IMR-90 (cell line): ENCODE measurements at regions not wholly inside any gene's neighbourhood (a gene's known extent, or its start where the extent isn't known, plus 50 kb on each side); places are given as distances from the start of the nearest gene placed in this dataset.

ENCODE experiments used
- ATAC-seq: fragments of 200-7000 bp; cut with Tn5 transposase; 2 replicates; pipeline ENCODE4 v1.9.1; 2020; ENCODE audit warnings: low read depth, mild to moderate bottlenecking, moderate library complexity
- BruUV-seq: library from RNA; stranded (reverse); fragments of 400-500 nt; replicated peaks from 2 replicates; lab custom pipeline; 2021; lab: Mats Ljungman, UMichigan
- CTCF ChIA-PET: fragments of 300-600 bp; formaldehyde crosslinking; extraction: SDS; loops from one replicate; lab custom pipeline; 2021; ENCODE audit warnings: antibody characterized with exemption; lab: Yijun Ruan, JAX
- POLR2A ChIA-PET: fragments of 300-600 bp; sonication (Branson Sonifier 250); formaldehyde crosslinking; loops from one replicate; lab custom pipeline; 2022; ENCODE audit warnings: antibody characterized with exemption; ENCODE audit not compliant: unreplicated experiment; lab: Charles Lee
- DNase-seq: peaks from one replicate; pipeline ENCODE4 v3.0.0; 2013
- H2AFZ ChIP-seq: replicated peaks from 2 replicates; pipeline ENCODE3; 2013; ENCODE audit warnings: low read length, mild to moderate bottlenecking; ENCODE audit not compliant: poor library complexity
- H2AK5ac ChIP-seq: 2 replicates; pipeline ENCODE4 v1.6.1; 2013; ENCODE audit warnings: low read depth, low read length, inconsistent platforms
- H2AK9ac ChIP-seq: replicated peaks from 2 replicates; pipeline ENCODE3; 2013; ENCODE audit warnings: mild to moderate bottlenecking, low read depth, low read length, moderate library complexity; ENCODE audit not compliant: poor library complexity
- H2BK120ac ChIP-seq: 2 replicates; pipeline ENCODE4 v1.6.1; 2013; ENCODE audit warnings: low read depth, low read length, inconsistent platforms
- H2BK15ac ChIP-seq: 3 replicates; pipeline ENCODE4 v1.6.1; 2013; ENCODE audit warnings: low read depth, low read length, inconsistent platforms
- H2BK20ac ChIP-seq: 2 replicates; pipeline ENCODE4 v1.6.1; 2013; ENCODE audit warnings: low read depth, mild to moderate bottlenecking, inconsistent platforms, low read length, moderate library complexity
- H2BK5ac ChIP-seq: 2 replicates; pipeline ENCODE4 v1.6.1; 2013; ENCODE audit warnings: mild to moderate bottlenecking, low read depth, low read length, inconsistent platforms; ENCODE audit not compliant: poor library complexity, severe bottlenecking
- H3K14ac ChIP-seq: replicated peaks from 2 replicates; pipeline ENCODE4 v1.6.1; 2013; ENCODE audit warnings: low read depth, low read length, inconsistent platforms
- H3K18ac ChIP-seq: 2 replicates; pipeline ENCODE4 v1.6.1; 2013; ENCODE audit warnings: low read depth, low read length, control low read depth
- H3K23ac ChIP-seq: 2 replicates; pipeline ENCODE4 v1.6.1; 2013; ENCODE audit warnings: low read depth, low read length, inconsistent platforms
- H3K27ac ChIP-seq: 2 replicates; pipeline ENCODE4 v1.5.1; 2013; ENCODE audit warnings: mild to moderate bottlenecking, control low read depth, low read length; ENCODE audit not compliant: insufficient read depth
- H3K27me3 ChIP-seq: 2 replicates; pipeline ENCODE4 v1.6.1; 2013; ENCODE audit warnings: low read length; ENCODE audit not compliant: control insufficient read depth, insufficient read depth
- H3K36me3 ChIP-seq: 2 replicates; pipeline ENCODE4 v1.6.1; 2013; ENCODE audit warnings: low read length, mixed read lengths; ENCODE audit not compliant: control insufficient read depth, insufficient read depth
- H3K4ac ChIP-seq: 2 replicates; pipeline ENCODE4 v1.6.1; 2013; ENCODE audit warnings: low read depth, low read length, inconsistent platforms
- H3K4me1 ChIP-seq: 2 replicates; pipeline ENCODE4 v1.6.1; 2013; ENCODE audit warnings: low read length, mixed read lengths; ENCODE audit not compliant: control insufficient read depth, insufficient read depth
- H3K4me2 ChIP-seq: 2 replicates; pipeline ENCODE4 v1.6.1; 2013; ENCODE audit warnings: low read depth, mild to moderate bottlenecking, control low read depth, low read length, moderate library complexity
- H3K4me3 ChIP-seq: 2 replicates; pipeline ENCODE4 v1.5.1; 2013; ENCODE audit warnings: low read depth, mild to moderate bottlenecking, control low read depth, low read length, moderate library complexity; ENCODE audit not compliant: insufficient read depth
- H3K56ac ChIP-seq: 2 replicates; pipeline ENCODE4 v1.6.1; 2013; ENCODE audit warnings: low read length, inconsistent platforms; ENCODE audit not compliant: insufficient read depth; ENCODE audit errors: extremely low read depth
- H3K79me1 ChIP-seq, 2 experiments: 2 replicates each; pipeline ENCODE4 v1.6.1; 2013; ENCODE audit warnings: low read length in 2 of 2, inconsistent platforms in 1 of 2, low read depth in 1 of 2
- H3K9ac ChIP-seq: 2 replicates; pipeline ENCODE4 v1.6.1; 2013; ENCODE audit warnings: low read depth, low read length, control low read depth
- H3K9me1 ChIP-seq: 2 replicates; pipeline ENCODE4 v1.6.1; 2013; ENCODE audit warnings: low read length, inconsistent platforms; ENCODE audit not compliant: insufficient read depth
- H3K9me3 ChIP-seq: 2 replicates; pipeline ENCODE4 v1.6.1; 2013; ENCODE audit warnings: low read length; ENCODE audit not compliant: control insufficient read depth, insufficient read depth
- H4K20me1 ChIP-seq: 2 replicates; pipeline ENCODE4 v1.6.1; 2013; ENCODE audit warnings: low read length, inconsistent platforms; ENCODE audit not compliant: insufficient read depth
- H4K5ac ChIP-seq: 2 replicates; pipeline ENCODE4 v1.6.1; 2013; ENCODE audit warnings: mild to moderate bottlenecking, low read depth, low read length, control low read depth
- H4K8ac ChIP-seq, 2 experiments: 2 replicates each; pipeline ENCODE4 v1.6.1; 2013; ENCODE audit warnings: low read depth in 2 of 2, low read length in 2 of 2, control low read depth in 1 of 2, inconsistent platforms in 1 of 2
- H4K91ac ChIP-seq: 2 replicates; pipeline ENCODE4 v1.6.1; 2013; ENCODE audit warnings: low read depth, low read length, inconsistent platforms; ENCODE audit not compliant: insufficient read depth
- CHD1 ChIP-seq: IDR thresholded peaks from 2 replicates; pipeline ENCODE4 v1.6.1; 2012; ENCODE audit warnings: low read depth, low read length, improper control_type of control experiment
- CTCF ChIP-seq: conservative IDR thresholded peaks from 2 replicates; pipeline ENCODE4 v1.5.1; 2012; ENCODE audit warnings: mild to moderate bottlenecking, low read depth, low read length, improper control_type of control experiment
- ELK1 ChIP-seq: fragments of 150-350 bp; IDR thresholded peaks from 2 replicates; pipeline ENCODE4 v1.6.1; 2016; ENCODE audit warnings: low read depth, mild to moderate bottlenecking, low read length, moderate library complexity, borderline replicate concordance
- MXI1 ChIP-seq: IDR thresholded peaks from 2 replicates; pipeline ENCODE4 v1.6.1; 2012; ENCODE audit warnings: low read depth, mild to moderate bottlenecking, low read length, moderate library complexity, borderline replicate concordance
- SMC3 ChIP-seq: fragments of 150-350 bp; IDR thresholded peaks from 2 replicates; pipeline ENCODE4 v1.6.1; 2016; ENCODE audit warnings: low read depth, mild to moderate bottlenecking, antibody characterized with exemption, low read length, moderate library complexity
- WGBS, 2 experiments: methylation state at CpG; one replicate each; pipeline versions ENCODE4 v1.1.5 to v1.1.7; 2013; ENCODE audit warnings: missing lambda C conversion rate in 2 of 2; ENCODE audit not compliant: insufficient read length in 1 of 2; ENCODE audit errors: extremely low coverage in 2 of 2; 5-methylcytosine and 5-hydroxymethylcytosine counted together
- dilution Hi-C: fragments of 300-500 bp; cut with HindIII; formaldehyde crosslinking; loops from one replicate; pipeline ENCODE4 v1.14.3; 2018; ENCODE audit warnings: low sequenced_read_pairs; ENCODE audit not compliant: unreplicated experiment
- in situ Hi-C: fragments of 300-500 bp; cut with MboI; formaldehyde crosslinking; loops from 3 replicates; pipeline ENCODE4 v1.14.3; 2019; ENCODE audit warnings: low sequenced_read_pairs, inconsistent platforms, mixed read lengths
- intact Hi-C: fragments of 100-400 bp; cut with micrococcal nuclease; formaldehyde crosslinking; loops from 2 replicates; pipeline ENCODE4 v1.10.0; 2022

- H3K23ac ChIP-seq = no peak overlapping the region
- no peak overlapping the region for H4K8ac ChIP-seq
- POLR2A ChIA-PET = no interaction called here
- no peak overlapping the region for H2BK5ac ChIP-seq
- 0 out of 2 replicates have a peak, but pooled peaks cover 6% of the 10 kb centered on the region for H3K9me3 ChIP-seq
- WGBS, 2 experiments = no CpG with 5 or more reads among the region's 2 CpGs
- no peak overlapping the region for H2AK9ac ChIP-seq
- H2AK5ac ChIP-seq = no peak overlapping the region
- no TSS peak for BruUV-seq
- H2AFZ ChIP-seq = no peak overlapping the region
- H4K5ac ChIP-seq = no peak overlapping the region
- H3K56ac ChIP-seq = no peak overlapping the region
- H2BK120ac ChIP-seq = no peak overlapping the region
- H3K14ac ChIP-seq = no peak overlapping the region
- no peaks in the 10 kb centered on the region for H3K27me3 ChIP-seq
- no peaks in the 10 kb centered on the region for H4K20me1 ChIP-seq
- TF ChIP-seq MXI1 (no peak), SMC3 (no peak), CHD1 (no peak), CTCF (no peak), ELK1 (no peak)
- no peak overlapping the region for H2BK20ac ChIP-seq
- H3K27ac ChIP-seq = no peak overlapping the region
- no peak overlapping the region for H3K4me2 ChIP-seq
- no peaks in the 10 kb centered on the region for H3K4me1 ChIP-seq
- in situ Hi-C loops = no loop called here
- no peaks in the 10 kb centered on the region for H3K79me1 ChIP-seq
- ATAC-seq (no peak), DNase-seq (no peak)
- no peak overlapping the region for H4K91ac ChIP-seq
- H3K4ac ChIP-seq = no peak overlapping the region
- no peaks in the 10 kb centered on the region for H3K36me3 ChIP-seq
- no peak overlapping the region for H3K9ac ChIP-seq
- H3K4me3 ChIP-seq = no peak overlapping the region
- H3K18ac ChIP-seq = no peak overlapping the region
- intact Hi-C loops = no loop called here
- CTCF ChIA-PET = no interaction called here
- no peaks in the 10 kb centered on the region for H3K9me1 ChIP-seq
- dilution Hi-C loops = no loop called here
- no peak overlapping the region for H2BK15ac ChIP-seq
These were observed 683.1 kb downstream of the DOK5 start for GRCh38 chr20:55158446-55158845.
